ENCODE measurements at regions not wholly inside any gene's neighbourhood (a gene's known extent, or its start where the extent isn't known, plus 50 kb on each side); places are given as distances from the start of the nearest gene placed in this dataset.
"Not testable (repeated sequence)": the region's sequence is repeated elsewhere in the genome, so short reads cannot be mapped to it uniquely, and the experiment has no call there.

DNA sequence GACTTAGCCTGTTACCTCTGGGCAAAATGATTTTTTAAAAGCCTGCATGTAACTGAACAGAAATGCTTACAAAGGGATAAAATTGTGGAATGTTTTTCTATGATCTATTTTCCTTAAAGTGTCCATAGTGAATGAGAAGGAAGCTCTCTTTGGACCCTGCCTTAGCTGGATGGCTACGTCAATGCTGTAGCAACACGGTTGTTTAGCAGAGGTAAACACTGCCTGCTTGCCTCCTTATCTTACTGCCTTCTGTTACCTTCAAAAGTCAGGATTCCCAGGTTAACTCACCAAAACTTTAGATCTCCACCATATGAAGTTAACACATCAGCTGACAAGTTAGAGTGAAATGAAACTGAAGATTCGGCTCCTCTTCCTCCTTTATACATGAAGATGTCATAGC, 402.6 kb downstream of the SAMD5 start:
- no peak for DNase-seq (ENCODE audit: low spot score)

DNA sequence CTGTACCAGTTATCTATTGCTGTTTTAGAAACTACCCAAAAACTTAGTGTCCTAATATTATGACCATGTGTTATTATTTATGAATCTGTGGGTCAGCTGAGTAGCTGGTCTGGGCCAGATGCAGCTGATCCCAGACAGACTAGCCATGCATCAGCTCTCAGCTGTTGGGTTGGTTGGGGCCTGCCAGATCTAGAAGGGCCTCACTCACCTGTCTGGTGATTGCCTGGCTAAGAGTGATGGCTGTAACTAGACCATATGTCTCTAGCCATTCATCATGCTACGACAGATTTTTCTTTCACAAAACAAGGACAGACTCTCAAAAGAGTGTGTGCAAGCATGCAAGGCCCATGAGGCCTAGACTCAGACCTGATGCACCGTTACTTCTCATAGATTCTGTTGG, 403.2 kb downstream of the SAMD5 start:
- no peak for DNase-seq (ENCODE audit: low spot score)

DNA sequence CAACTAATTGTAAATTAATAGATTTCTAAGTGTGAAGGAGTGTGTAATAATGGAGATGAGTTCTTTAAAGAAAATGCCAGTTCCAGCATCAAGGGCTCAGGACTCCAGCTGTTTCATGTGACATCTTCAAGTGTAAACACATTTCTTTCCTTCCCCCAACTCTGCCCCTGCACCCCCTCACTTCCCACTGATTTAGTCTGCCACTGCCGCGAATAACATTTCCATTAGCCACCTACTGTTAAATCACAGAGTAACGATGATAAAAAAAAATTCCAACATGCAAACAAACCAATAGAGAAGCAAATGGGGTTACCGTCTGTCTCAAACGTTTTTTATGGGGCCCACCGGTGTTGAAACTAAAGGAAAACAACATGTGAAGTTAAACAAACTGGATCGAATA, 414.3 kb downstream of the SAMD5 start:
- no peak for DNase-seq (ENCODE audit: low spot score)

DNA sequence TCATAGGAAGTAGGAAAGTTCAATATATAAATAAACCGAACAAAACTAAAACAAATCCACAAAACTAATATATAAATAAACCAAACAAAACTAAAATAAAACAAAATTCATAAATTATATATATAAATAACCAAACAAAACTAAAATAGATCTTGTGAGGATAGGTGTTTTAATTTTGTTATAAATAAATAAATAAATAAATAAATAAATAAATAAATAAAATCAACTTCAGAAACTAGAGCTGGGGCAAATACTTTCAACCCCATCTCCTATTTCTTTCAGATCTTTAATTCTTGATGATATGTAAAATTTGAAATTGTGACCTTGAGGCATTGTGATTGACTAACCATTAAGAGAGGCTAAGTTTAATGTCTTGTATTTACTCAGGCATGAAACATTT, 416.1 kb downstream of the SAMD5 start:
- no peak for DNase-seq (ENCODE audit: low spot score)

DNA sequence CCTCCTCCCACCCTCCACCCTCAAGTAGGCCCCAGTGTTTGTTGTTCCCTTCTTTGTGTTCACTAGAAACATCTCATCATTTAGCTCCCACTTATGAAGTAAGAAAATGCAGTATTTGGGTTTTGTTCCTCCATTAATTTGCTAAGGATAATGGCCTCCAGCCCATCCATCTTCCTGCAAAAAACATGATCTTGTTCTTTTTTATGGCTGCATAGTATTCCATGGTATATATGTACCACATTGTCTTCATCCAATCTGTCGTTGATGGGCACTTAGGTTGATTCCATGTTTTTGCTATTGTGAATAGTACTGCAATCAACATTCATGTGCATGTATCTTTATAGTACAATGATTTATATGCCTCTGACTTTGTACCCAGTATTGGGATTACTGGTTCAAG, 416.8 kb upstream of the SASH1 start:
- no peak for DNase-seq (ENCODE audit: low spot score)

DNA sequence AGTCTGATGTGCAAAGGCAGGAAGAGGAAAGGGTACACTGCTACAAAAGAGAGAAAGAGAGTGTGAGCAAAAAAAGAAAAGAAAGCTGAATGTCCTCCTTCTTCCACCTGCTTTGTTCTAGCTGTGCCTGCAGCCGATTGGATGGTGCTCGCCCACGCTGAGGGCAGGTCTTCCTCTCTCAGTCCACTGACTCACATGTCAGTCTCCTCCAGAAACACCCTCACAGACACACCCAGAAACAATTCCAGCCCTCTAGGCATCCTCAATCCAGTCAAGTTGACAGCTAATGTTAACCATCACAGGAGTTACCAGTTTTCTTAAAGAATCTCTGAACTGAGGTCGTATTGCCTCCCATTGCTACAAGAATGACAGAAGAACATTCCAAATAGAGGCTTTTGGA, 411.9 kb upstream of the SASH1 start:
- no peak for DNase-seq (ENCODE audit: low spot score)

DNA sequence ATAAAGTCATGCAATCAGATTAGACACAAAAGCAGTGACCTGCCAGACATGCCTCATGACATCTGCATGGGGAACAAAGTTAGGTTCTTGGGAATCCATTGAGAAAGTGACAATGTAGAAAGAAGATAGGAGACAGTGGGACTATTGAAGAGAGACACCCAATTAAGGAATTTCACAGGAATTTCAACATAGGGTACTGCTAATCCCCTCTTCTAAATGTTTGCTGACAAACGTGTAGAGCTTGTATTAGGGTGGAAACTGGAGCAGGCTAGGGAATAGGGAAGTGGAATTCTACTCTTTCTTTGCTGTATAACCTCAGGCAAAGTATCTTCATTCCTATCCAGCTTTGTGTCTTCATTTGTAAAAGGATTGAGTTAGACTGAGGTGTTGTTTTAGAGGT, 409.4 kb upstream of the SASH1 start:
- DNase-seq (ENCODE audit: low spot score), result no peak

DNA sequence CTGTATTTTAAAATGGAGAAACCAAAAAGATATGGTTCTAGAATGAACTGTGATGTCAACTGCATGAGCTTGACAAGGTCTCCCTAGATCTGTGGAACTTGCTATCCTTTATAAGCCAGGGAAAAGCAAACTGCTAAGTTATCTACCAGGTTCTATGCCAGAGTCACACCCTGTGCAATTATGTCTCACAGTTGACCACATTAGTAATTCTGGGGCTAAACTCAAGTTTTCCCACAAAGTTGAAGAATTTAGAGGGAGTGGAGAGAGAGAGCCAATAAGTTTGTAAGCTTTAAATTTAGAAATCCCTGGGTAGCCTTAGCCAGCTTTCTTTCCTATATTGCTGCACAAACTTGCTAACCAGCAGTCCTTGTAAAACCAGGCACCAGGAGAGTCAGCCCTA, 407.0 kb upstream of the SASH1 start:
- DNase-seq (ENCODE audit: low spot score), result no peak

DNA sequence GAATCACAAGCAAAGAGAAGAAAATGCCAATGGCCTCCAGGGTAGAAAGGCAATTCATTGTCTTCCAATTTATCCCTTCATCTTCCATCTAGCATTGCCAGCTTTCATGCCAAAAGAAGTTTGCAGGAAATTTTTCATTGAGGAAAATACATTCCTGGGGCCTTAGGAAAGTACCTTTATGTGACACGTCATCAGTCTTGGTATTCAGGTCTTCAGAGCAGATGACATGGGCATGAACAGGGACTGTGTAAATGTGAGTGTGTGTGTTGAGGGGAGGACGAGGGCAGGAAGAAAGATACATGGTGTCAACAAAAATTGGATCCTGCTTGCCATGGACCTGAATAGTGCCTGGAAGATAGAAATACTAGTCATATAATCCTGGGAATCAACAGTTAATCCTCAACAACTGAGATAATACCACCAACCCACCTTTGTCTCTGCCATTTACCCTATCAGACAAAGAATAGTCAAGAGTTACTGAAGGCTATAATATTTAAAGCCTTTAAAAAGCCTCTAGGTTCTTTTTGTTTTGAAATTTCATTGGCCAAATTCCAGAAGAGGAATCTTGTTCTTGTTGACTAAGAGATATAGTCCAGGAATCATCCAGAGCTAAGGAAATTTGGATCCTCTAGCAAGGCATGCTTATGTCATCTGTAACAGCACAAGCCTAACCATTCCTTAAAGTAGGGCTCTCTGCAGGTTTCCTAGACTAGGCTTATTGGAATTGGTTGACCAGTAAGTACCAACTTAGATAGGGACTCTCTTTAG, 405.8 kb upstream of the SASH1 start:
- no peak for DNase-seq (ENCODE audit: low spot score)

DNA sequence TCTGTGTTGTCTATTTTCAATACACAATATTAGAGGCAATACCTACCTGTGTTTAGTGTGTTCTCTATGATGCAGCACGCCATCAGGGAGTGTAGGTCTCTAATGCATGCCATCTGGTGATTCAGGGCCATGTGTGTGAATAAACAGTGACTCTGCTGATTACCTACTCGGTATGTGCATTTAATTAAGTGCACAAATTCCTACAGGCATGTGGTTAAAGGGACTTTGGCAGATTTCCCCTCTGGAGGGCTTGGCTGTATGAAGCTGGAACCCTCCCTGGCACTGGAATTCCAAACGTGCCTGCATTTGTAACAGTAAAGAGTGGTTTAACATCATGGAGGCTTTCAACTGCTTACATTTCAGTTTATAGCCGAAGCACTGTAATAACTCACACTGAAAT, 401.5 kb upstream of the SASH1 start:
- no peak for DNase-seq (ENCODE audit: low spot score)

DNA sequence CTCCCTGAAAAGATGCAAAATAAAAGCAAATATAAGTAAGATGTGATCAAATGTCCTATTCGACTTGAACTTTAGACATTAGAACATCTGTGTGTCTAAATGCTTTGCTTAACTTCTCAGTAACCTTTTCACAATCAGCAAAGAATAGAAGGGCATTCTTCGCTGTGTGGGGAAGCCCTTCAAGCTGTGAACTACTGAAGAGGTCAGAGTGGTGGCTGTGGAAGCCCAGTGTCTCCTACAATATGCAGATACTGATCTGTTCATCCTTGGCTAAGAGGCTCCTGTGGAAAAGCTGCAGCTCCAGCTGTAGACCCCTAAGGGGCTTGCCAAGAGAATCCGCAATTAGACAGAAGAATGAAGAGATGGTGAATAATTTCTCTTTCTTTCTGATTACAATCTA, 400.3 kb upstream of the SASH1 start:
- DNase-seq (ENCODE audit: low spot score), result no peak

DNA sequence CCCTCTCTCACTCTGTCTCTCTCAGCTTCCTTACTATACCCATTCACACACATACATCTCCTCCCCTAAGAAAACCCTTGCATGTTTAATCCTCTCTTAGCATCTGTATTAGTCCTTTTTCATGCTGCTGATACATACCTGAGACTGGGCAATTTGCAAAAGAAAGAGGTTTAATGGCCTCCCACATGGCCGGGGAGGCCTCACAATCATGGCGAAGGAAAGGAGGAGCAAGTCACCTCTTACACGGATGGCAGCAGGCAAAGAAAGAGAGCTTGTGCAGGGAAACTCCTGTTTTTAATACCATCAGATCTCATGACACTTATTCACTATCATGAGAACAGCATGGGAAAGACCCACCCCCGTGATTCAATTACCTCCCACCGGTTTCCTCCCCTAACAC, 398.5 kb upstream of the SASH1 start:
- DNase-seq (ENCODE audit: low spot score), result no peak

DNA sequence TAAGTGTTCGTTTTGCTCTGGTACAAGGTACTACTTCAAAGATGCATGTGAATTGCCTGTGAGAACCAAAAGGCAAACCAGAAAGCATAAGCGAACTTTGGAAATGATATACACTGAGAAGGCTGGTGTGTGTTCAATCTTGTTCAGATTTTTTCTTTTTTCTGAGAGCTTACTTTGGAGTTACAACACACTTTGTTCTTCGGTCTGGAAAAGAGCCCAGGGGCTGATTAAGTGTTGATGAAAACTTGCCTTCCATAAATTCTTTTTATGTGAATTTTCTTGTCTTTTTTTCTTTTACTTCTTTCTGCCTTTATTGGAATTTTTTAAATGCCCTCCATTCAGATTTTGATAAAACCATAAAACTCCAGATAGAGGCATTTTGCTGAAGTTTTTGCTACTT, 395.1 kb upstream of the SASH1 start:
- DNase-seq (ENCODE audit: low spot score), result no peak

DNA sequence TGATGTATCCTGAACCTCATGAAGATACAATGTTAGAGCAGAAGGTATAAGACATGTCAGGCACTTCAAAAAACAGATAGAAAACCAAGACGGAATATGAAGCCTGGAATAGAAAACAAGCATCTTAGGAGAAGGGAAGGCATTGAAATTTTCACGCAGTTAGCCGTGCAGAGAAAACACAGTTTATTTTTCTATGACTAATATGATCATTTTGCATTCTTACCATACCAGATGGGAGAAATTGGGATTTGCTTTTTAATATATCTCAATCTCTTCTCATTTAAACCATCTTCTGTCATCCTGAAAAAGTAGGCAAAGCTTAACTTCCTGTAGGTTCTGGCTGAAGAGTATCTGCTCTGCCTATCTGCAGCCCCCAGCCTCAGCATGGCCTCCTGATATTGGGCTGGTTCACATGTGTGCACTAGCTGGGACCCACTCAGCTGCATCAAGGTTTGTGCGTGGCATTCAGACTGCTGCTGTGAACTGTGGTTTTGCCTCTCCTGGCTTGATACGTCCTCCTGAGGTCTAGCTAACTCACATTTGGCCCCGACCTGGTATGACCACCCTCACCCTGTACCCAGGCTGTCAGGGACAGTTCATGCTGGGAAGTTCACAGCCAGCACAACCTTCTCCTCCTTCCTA, 392.5 kb upstream of the SASH1 start:
- no peak for DNase-seq (ENCODE audit: low spot score)

DNA sequence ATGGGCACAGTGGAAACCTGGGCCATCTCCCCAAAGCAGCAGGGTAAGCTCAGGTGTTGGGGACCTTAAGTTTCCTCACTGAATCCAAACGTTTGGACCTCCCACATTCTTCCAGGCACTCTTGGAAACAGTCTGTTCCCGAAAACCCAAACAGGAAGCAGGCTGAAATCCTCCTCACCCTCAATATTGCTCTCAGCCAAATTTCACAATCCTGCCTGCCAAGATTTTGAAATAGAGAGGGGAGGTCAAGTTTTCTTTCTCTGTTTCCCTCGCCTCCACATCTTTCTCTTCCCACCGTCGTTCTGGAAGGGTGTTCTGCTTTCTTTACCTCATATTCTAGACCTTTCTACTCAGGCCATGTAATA, 392.0 kb upstream of the SASH1 start:
- DNase-seq (ENCODE audit: low spot score), result no peak

DNA sequence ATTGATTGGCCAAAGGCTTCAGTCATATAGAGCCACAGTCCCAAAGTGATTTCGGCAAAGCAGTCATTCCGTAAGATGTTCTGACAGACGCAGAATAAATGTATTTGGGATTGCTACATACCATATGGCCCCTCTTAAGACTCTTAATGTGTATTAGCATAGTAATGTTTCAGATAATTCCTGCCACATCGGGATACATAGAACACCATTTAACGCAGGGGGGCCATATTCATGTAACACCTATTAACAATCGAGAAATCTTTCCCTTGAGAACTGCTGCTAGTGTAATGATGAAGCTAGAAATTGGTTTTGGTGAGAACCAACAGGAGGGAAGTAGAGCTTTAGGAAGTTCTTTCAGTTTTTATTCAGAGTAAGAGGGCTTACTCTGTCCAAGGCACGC, 390.9 kb upstream of the SASH1 start:
- DNase-seq (ENCODE audit: low spot score), result no peak

DNA sequence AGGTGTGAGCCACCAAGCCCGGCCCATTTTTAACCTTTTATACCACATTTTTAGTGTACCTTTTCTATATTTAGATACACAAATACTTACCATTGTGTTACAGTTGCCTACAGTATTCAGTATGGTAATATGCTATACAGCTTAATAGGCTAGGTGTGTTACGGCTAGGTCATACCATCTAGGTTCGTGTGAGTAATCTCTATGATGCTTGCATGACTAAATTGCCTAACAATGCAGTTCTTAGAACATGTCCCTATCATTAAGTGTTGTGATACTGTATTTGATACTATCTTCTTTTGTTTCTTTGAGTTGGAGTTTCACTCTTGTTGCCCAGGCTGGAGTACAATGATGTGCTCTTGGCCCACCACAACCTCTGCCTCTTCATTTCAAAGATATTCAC, 387.7 kb upstream of the SASH1 start:
- no peak for DNase-seq (ENCODE audit: low spot score)

DNA sequence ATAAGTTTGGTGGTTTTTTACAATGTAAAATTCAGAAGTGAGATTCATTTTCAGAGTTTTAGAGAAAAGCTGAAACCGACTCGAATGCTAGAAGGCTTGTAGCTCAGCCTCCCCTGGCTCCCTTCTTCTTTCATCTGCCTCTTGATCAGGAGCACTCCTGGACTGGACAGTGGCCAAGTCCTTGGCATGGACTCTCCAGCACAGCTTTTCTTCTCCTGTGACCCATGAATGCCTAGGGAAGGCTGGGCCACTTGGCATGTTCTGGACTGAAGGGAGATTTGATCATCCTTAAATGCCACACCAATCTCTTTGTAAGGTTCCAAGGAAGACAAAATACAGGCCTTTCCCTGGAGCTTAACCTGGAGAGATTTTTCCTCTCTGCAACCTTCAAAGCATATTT, 384.0 kb upstream of the SASH1 start:
- no peak for DNase-seq (ENCODE audit: low spot score)

DNA sequence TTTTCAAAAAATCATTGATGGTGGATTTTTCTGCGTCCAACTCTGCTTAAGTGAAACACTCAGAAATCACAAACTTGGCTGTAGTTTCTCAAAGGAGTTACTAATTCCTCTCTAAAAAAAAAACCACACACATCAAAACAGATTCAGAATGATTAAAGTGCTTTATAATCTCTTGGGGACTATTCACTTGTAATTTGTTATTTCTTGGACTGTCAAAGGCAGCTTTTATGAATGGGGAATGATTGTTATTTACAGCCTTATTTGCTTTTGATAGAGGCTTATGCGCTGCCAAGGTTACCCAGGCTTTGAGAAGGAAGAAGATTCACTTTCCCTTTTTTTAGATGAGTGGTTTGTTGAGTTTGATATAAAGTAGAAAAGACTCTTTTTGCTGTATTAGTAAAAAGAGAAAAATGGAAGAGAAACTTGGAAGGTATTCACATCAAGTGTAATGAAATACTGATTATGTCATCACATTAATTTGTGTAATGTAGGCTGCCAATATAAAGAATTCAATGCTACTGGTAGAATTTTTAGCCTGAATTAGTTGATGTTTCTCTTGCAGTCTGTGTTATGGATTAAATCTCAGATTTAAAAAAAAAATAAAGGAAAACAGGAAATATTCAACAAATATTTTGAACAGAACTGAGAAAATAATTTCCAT, 381.0 kb upstream of the SASH1 start:
- no peak for DNase-seq (ENCODE audit: low spot score)

DNA sequence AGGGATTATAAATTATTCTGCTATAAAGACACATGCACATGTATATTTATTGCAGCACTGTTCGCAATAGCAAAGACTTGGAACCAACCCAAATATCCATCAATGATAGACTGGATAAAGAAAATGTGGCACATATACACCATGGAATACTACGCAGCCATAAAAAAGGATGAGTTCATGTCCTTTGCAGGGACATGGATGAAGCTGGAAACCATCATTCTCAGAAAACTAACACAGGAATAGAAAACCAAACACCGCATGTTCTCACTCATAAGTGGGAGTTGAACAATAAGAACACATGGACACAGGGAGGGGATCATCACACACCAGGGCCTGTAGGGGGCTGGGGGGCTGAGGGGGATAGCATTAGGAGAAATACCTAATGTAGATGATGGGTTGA, 377.2 kb upstream of the SASH1 start:
- DNase-seq (ENCODE audit: low spot score), result not testable (repeated sequence)

DNA sequence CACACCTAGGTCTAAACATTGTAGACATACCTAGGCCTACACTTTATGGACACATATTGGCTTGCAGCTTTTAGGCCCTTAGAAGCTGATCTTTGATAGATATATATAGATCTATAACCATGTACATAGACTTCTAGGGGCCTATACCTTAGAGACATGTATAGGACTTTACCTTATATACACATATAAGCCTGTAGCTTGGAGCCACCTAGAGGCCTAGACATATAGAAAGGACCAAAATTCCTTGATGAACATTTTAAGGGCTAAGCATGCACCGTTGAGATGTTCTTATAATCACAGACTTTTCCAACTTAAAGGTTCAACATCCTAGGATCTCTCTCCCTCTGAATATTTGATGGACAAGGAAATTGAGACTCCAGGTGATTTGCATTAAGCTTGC, 371.7 kb upstream of the SASH1 start:
- no peak for DNase-seq (ENCODE audit: low spot score)

DNA sequence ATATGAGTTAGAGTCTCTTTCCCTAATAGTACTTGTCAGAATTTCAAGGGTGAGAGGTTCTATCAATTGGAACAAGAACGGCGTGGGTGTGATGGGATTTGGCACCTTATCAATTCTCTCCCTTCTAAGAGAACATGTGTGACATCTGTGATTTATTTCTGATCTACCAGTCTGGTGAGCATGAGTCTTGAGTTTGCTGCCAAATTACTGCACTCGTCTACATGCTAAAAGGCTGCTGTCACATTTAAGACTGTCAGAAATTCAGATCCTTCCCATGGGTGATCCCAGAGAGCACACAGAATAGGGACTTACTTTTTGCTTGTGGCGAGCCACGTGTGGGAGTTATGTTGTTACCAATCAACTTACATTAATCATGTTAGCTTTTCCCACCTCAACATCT, 370.2 kb upstream of the SASH1 start:
- DNase-seq (ENCODE audit: low spot score), result no peak

DNA sequence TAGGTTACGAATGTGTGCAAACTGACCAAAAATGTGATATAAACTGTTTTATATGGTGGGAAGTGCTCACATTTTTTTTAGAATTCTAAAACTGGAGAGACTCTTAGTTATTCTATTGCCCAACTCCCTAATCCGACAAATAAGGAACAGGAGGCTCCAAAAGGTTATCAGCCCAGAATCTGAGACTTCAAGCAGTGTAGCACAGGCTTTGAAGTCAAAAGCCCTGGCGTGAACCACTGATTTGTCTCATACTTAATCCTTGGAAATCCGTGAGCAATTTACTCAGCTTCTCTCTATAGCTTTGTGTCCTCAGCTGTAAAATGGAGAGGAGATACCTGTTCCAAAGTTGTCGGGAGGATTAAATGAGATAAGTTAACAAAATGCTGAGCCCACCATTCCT, 368.8 kb upstream of the SASH1 start:
- DNase-seq (ENCODE audit: low spot score), result no peak

DNA sequence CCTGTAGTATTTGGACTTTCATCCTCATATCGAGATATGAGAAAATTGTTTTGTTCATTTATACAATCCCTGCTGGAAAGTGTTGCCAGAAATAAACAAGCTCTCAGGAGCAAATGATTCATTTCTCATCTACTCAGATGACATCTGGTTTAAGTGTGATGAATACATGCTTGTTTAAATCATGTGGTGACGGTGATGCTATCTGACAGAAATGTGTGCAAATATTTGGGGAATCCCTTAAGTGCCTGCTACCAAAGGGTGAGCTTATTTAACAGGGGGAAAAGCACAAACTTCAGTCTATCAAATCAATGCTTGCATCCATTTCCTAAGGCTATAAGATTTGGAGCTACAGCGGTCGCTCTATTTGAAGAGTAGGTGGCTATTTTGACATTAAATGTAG, 368.3 kb upstream of the SASH1 start:
- DNase-seq (ENCODE audit: low spot score), result no peak

Measured in hematopoietic multipotent progenitor cell treated with erythropoietin and hydrocortisone succinate and interleukin-3 and kit ligand, for 15 days (in vitro differentiated cells).